ENCODE measurements at regions not wholly inside any gene's neighbourhood (a gene's known extent, or its start where the extent isn't known, plus 50 kb on each side); places are given as distances from the start of the nearest gene placed in this dataset.

GRCh38 chr7:46661431-46661830, 740.4 kb upstream of the IGFBP3 start:
- TF ChIP-seq EZH2 (IDR thresholded peaks at IDR 0.05) (no peak), POLR2AphosphoS5 (IDR thresholded peaks at IDR 0.05; ENCODE audit: borderline replicate concordance, low read depth, low read length) (no peak)

Measured in SK-N-MC (cell line).